ENCODE measurements at regions not wholly inside any gene's neighbourhood (a gene's known extent, or its start where the extent isn't known, plus 50 kb on each side); places are given as distances from the start of the nearest gene placed in this dataset.

DNA sequence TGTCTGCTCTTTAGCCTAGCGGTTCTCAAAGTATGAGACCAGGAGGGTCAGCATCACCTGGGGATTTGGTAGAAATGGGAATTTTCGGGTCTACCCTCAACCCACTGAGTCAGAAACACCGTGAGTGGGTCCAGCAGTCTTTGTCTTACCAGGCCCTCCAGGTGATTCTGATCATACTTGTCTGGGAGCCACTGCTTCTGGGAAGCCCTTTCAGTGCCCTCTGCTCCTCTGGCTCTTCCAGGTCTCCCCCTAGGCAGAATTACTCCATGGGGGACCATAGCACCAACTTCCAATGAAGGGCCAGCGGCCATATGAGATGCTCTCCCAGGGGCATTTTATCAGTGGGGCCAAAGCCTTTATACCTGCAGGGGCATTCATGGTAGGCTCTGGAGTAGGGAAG, 81.0 kb upstream of the ETV3 start:
- TF ChIP-seq, protein P1, sequence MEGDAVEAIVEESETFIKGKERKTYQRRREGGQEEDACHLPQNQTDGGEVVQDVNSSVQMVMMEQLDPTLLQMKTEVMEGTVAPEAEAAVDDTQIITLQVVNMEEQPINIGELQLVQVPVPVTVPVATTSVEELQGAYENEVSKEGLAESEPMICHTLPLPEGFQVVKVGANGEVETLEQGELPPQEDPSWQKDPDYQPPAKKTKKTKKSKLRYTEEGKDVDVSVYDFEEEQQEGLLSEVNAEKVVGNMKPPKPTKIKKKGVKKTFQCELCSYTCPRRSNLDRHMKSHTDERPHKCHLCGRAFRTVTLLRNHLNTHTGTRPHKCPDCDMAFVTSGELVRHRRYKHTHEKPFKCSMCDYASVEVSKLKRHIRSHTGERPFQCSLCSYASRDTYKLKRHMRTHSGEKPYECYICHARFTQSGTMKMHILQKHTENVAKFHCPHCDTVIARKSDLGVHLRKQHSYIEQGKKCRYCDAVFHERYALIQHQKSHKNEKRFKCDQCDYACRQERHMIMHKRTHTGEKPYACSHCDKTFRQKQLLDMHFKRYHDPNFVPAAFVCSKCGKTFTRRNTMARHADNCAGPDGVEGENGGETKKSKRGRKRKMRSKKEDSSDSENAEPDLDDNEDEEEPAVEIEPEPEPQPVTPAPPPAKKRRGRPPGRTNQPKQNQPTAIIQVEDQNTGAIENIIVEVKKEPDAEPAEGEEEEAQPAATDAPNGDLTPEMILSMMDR (conservative IDR thresholded peaks at IDR 0.05; ENCODE audit: low read length): no peak
- TF ChIP-seq EZH2phosphoT487 (IDR thresholded peaks at IDR 0.05; ENCODE audit: borderline replicate concordance): no peak

All from Loucy (cell line).